LNCAP (cell line): ENCODE measurements at regions not wholly inside any gene's neighbourhood (a gene's known extent, or its start where the extent isn't known, plus 50 kb on each side); places are given as distances from the start of the nearest gene placed in this dataset.

Experiments used
- CTCF ChIP-seq: fragments of 450-650 bp; IDR thresholded peaks from 2 replicates; pipeline ENCODE4 v1.5.1; 2017; ENCODE audit warnings: mild to moderate bottlenecking

- TF ChIP-seq CTCF = no peak
Observed at GRCh38 chr11:129578006-129578405, 202.4 kb downstream of the BARX2 start.

- TF ChIP-seq CTCF = no peak
Observed at GRCh38 chr11:129580278-129580677, 204.6 kb downstream of the BARX2 start.

GRCh38 chr11:129584316-129584715, 208.7 kb downstream of the BARX2 start:
- no peak for TF ChIP-seq CTCF

GRCh38 chr11:129589190-129589860, 213.7 kb downstream of the BARX2 start:
- no peak for TF ChIP-seq CTCF

- TF ChIP-seq CTCF = no peak
Observed at GRCh38 chr11:129590030-129590752, 214.5 kb downstream of the BARX2 start.

- no peak for TF ChIP-seq CTCF
Observed at GRCh38 chr11:129590753-129591475, 215.3 kb downstream of the BARX2 start.

- no peak for TF ChIP-seq CTCF
Observed at GRCh38 chr11:129591527-129591926, 215.9 kb downstream of the BARX2 start.
